Loucy (cell line): ENCODE measurements at regions not wholly inside any gene's neighbourhood (a gene's known extent, or its start where the extent isn't known, plus 50 kb on each side); places are given as distances from the start of the nearest gene placed in this dataset.

Source experiments
- H2AFZ ChIP-seq: fragments of 200-600 bp; sonication (generic); 2 replicates; pipeline ENCODE4 v1.6.0; 2016; ENCODE audit warnings: antibody characterized with exemption, mild to moderate bottlenecking, low read length, moderate library complexity
- H3F3A ChIP-seq: fragments of 200-600 bp; 2 replicates; pipeline ENCODE4 v1.6.0; 2016; ENCODE audit warnings: antibody characterized with exemption, low read depth, mild to moderate bottlenecking
- H3K27me3 ChIP-seq: fragments of 200-600 bp; sonication (generic); 2 replicates; pipeline ENCODE4 v1.6.1; 2014; ENCODE audit warnings: low read length, mild to moderate bottlenecking; ENCODE audit not compliant: insufficient read depth, poor library complexity, severe bottlenecking
- H3K36me3 ChIP-seq: fragments of 200-600 bp; sonication (generic); 2 replicates; pipeline ENCODE4 v1.6.1; 2016; ENCODE audit warnings: low read length; ENCODE audit not compliant: insufficient read depth
- H3K4me1 ChIP-seq: fragments of 200-600 bp; sonication (generic); 2 replicates; pipeline ENCODE4 v1.5.1; 2014; ENCODE audit warnings: low read length, mild to moderate bottlenecking; ENCODE audit not compliant: insufficient read depth, poor library complexity, severe bottlenecking
- H3K4me2 ChIP-seq: fragments of 200-600 bp; sonication (generic); 2 replicates; pipeline ENCODE4 v1.6.0; 2014; ENCODE audit warnings: antibody characterized with exemption, low read length, low read depth, mild to moderate bottlenecking; ENCODE audit not compliant: poor library complexity, severe bottlenecking
- H3K4me3 ChIP-seq: fragments of 200-600 bp; sonication (generic); 2 replicates; pipeline ENCODE4 v1.5.1; 2014; ENCODE audit warnings: low read length, mild to moderate bottlenecking, mixed read lengths; ENCODE audit not compliant: poor library complexity, severe bottlenecking
- H3K79me2 ChIP-seq: fragments of 200-600 bp; sonication (generic); 2 replicates; pipeline ENCODE4 v1.6.1; 2014; ENCODE audit warnings: low read length; ENCODE audit not compliant: insufficient read depth
- H3K9ac ChIP-seq: fragments of 200-600 bp; sonication (generic); 2 replicates; pipeline ENCODE4 v1.6.0; 2014; ENCODE audit warnings: mild to moderate bottlenecking, low read depth, low read length, moderate library complexity; ENCODE audit not compliant: poor library complexity, severe bottlenecking
- H3K9me2 ChIP-seq: fragments of 200-600 bp; sonication (generic); replicated peaks from 2 replicates; pipeline ENCODE4 v1.6.1; 2016; ENCODE audit warnings: low read depth, low read length, mixed read lengths
- H3K9me3 ChIP-seq: fragments of 200-600 bp; sonication (generic); 2 replicates; pipeline ENCODE4 v1.6.1; 2014; ENCODE audit warnings: mild to moderate bottlenecking, antibody characterized with exemption, low read length, low read depth; ENCODE audit not compliant: insufficient read depth
- H4K20me1 ChIP-seq: fragments of 200-600 bp; sonication (generic); 2 replicates; pipeline ENCODE4 v1.6.0; 2014; ENCODE audit warnings: antibody characterized with exemption, low read length, mild to moderate bottlenecking; ENCODE audit not compliant: insufficient read depth, poor library complexity, severe bottlenecking
- EZH2phosphoT487 ChIP-seq: fragments of 200-600 bp; IDR thresholded peaks from 2 replicates; pipeline ENCODE4 v1.6.1; 2018; ENCODE audit warnings: antibody characterized with exemption, mild to moderate bottlenecking, moderate library complexity, borderline replicate concordance
- TF ChIP-seq, protein P1 (sequence below): fragments of 200-600 bp; sonication (generic); conservative IDR thresholded peaks from 2 replicates; pipeline ENCODE4 v1.5.1; 2014; ENCODE audit warnings: mild to moderate bottlenecking, antibody characterized with exemption, low read length

DNA sequence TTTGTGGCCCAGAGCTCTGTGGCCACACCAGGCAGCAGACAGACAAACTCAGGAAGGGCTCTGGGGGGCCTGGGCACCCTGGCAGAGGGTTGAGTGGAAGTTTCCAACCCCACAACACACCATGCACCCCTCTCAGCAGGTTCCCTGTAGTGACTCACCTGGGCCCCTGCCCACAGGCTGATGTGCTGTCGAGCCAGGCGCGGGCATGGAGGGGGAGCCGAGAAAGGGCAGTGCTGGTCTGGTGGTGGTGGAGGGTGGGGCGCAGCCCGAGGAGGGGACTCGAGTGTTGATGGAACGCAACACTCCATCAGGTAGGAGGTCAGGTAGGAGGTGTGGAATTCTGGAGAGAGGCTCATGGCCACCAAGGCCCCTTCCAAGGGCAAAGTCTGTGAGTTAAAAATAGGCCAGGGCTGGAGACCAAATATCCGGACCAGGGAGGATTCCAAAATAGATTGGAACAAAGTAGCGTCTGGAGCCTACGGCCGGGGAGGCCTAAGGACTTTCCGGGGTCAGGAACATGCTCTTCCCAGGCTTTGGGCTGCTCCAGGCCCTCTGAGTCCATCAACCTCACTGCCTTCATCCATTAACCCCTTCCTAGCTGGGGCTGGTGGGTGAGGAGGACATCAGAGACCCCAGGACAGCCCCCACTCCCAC, 191.5 kb upstream of the AJAP1 start:
- H3K36me3 ChIP-seq: no peaks in the 10 kb centered on the region
- H4K20me1 ChIP-seq: no peaks in the 10 kb centered on the region
- no peaks in the 10 kb centered on the region for H3K4me1 ChIP-seq
- no peak overlapping the region for H3K4me2 ChIP-seq
- H3K27me3 ChIP-seq: no peaks in the 10 kb centered on the region
- H3K4me3 ChIP-seq: no peak overlapping the region
- no peaks in the 10 kb centered on the region for H3K79me2 ChIP-seq
- no peak overlapping the region for H3K9ac ChIP-seq
- no peaks in the 10 kb centered on the region for H3K9me2 ChIP-seq
- H2AFZ ChIP-seq: no peak overlapping the region
- H3K9me3 ChIP-seq: peaks cover 6% of the 10 kb centered on the region; the same call in 1 of the 2 replicates
- H3F3A ChIP-seq: no peaks in the 10 kb centered on the region
- no peak for TF ChIP-seq EZH2phosphoT487
- TF ChIP-seq, protein P1, sequence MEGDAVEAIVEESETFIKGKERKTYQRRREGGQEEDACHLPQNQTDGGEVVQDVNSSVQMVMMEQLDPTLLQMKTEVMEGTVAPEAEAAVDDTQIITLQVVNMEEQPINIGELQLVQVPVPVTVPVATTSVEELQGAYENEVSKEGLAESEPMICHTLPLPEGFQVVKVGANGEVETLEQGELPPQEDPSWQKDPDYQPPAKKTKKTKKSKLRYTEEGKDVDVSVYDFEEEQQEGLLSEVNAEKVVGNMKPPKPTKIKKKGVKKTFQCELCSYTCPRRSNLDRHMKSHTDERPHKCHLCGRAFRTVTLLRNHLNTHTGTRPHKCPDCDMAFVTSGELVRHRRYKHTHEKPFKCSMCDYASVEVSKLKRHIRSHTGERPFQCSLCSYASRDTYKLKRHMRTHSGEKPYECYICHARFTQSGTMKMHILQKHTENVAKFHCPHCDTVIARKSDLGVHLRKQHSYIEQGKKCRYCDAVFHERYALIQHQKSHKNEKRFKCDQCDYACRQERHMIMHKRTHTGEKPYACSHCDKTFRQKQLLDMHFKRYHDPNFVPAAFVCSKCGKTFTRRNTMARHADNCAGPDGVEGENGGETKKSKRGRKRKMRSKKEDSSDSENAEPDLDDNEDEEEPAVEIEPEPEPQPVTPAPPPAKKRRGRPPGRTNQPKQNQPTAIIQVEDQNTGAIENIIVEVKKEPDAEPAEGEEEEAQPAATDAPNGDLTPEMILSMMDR: no peak

DNA sequence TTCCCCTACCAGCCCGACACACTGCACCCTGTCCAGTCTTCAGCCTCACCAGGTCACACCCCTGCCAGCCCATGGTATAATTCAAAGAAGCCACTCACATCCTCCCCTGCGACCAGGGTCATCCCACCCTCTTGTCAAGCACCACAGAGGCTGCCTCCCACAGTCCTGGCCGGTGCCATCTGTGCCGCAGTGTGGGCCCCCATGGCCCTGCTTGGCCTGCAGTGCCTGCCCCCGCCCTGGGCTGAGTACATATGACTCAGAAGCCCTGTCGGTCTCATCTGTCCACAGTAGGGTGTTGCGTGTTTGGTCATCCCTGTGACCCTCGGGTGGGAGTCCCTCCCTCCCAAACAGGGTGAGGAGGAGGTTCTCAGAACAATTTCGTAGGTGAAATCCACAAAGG, 190.8 kb upstream of the AJAP1 start:
- no peak overlapping the region for H3K4me2 ChIP-seq
- H3K9ac ChIP-seq: no peak overlapping the region
- no peaks in the 10 kb centered on the region for H4K20me1 ChIP-seq
- H3K4me1 ChIP-seq: no peaks in the 10 kb centered on the region
- peaks cover 6% of the 10 kb centered on the region; the same call in 1 of the 2 replicates for H3K9me3 ChIP-seq
- H3F3A ChIP-seq: no peaks in the 10 kb centered on the region
- TF ChIP-seq, protein P1: no peak
- no peak for TF ChIP-seq EZH2phosphoT487
- no peaks in the 10 kb centered on the region for H3K9me2 ChIP-seq
- H3K4me3 ChIP-seq: no peak overlapping the region
- no peaks in the 10 kb centered on the region for H3K36me3 ChIP-seq
- H3K27me3 ChIP-seq: no peaks in the 10 kb centered on the region
- H3K79me2 ChIP-seq: no peaks in the 10 kb centered on the region
- no peak overlapping the region for H2AFZ ChIP-seq

DNA sequence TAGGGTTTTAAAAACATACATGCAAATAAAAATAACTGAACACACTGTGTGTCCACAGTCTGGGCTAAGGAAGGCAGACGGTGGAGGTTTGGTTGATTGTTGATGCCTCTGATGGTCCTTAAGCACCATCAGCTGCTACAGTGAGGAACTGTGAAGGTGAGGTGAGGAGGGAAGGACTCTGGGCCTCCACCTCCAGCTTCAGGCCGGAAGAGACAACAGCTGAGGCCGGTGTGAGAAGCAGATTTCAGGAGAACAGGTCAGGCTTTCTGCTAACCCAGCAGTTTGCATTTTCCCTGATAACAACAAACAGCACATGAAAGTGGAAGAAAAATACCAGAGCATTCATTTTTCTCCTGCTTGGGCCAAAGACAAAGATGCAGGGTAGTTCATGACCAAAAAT, 189.9 kb upstream of the AJAP1 start:
- Histone ChIP-seq H3K27me3 (no peaks in the 10 kb centered on the region), H3K4me2 (no peak overlapping the region), H3F3A (no peaks in the 10 kb centered on the region), H3K4me3 (no peak overlapping the region), H4K20me1 (no peaks in the 10 kb centered on the region), H2AFZ (no peak overlapping the region), H3K4me1 (no peaks in the 10 kb centered on the region), H3K79me2 (no peaks in the 10 kb centered on the region), H3K9ac (no peak overlapping the region), H3K9me2 (no peaks in the 10 kb centered on the region), H3K36me3 (no peaks in the 10 kb centered on the region), H3K9me3 (peaks cover 6% of the 10 kb centered on the region; the same call in 1 of the 2 replicates)
- TF ChIP-seq, protein P1: no peak
- TF ChIP-seq EZH2phosphoT487: no peak
